NCI-H748 (cell line): ENCODE measurements at regions not wholly inside any gene's neighbourhood (a gene's known extent, or its start where the extent isn't known, plus 50 kb on each side); places are given as distances from the start of the nearest gene placed in this dataset.
A peak's percentile ranks its signal among the peaks of the same experiment; 100 is the strongest.
"Not testable (repeated sequence)": the region's sequence is repeated elsewhere in the genome, so short reads cannot be mapped to it uniquely, and the experiment has no call there.

Source experiments
- DNase-seq: peaks from one replicate; lab custom pipeline; 2025; ENCODE audit not compliant: unreplicated experiment; lab: John Stamatoyannopoulos, UW

DNA sequence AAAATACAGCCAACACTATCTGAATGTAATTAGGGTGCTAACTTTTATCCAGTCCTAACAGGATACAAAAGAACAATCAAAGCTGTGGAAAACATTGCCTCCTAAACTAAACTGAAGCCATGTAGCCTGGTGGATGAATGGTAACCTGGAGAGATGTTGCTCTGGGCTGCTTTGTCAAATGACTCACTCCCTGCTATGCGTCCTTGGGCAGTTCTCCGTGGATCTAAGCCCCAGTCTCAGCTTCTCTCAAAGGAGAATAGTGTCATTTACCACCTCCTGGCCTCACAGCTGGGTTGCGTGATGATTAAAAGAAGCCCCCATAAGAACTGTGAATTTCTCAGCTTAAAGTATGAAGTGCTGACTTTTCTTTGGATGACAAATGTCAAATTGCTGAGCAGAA, 203.7 kb downstream of the ICOS start:
- DNase-seq: no peak

DNA sequence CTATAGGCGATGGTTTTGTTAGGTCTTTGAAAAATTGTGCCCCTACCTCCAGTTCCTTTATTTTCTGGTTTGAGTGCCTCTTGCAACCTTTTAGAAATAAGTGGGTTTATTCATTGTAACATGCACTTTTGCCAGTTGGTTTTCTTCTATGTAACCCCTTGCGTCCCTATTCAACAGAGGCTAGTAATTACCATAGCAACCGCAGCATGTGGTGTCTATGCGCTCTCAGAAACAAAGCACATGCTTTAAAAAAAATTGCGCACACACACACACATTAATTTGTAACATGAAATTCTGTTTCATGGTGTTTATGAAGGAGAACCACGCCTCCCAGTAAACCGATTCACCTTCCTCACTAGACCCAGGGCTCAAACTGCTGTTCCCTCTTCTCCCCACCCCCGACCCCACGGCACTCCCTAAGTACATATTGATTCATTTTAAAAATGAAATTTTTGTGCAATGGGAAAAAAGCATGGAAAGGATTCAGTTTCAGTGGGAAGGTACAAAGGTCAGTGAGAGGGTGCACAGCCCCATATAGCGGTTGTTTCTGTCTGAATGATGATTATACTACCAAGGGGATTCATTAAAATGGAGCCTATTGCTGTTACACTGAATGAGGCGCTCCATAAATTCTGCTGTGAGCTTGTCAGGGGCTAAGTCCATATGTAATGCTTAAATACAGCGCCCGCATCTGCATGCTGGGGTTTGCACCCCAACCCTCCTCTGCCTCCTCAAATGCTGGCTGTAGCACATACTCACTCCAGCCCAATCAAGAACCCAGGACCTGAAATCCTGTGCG, 206.9 kb downstream of the ICOS start:
- DNase-seq: peak; percentile 87

- no peak for DNase-seq
Observed at GRCh38 chr2:204144492-204144891, 207.9 kb downstream of the ICOS start.

GRCh38 chr2:204145263-204145751, 208.7 kb downstream of the ICOS start:
- peak; percentile 88 for DNase-seq

- DNase-seq: peak; percentile 42
Observed at GRCh38 chr2:204145791-204146190, 209.2 kb downstream of the ICOS start.

DNA sequence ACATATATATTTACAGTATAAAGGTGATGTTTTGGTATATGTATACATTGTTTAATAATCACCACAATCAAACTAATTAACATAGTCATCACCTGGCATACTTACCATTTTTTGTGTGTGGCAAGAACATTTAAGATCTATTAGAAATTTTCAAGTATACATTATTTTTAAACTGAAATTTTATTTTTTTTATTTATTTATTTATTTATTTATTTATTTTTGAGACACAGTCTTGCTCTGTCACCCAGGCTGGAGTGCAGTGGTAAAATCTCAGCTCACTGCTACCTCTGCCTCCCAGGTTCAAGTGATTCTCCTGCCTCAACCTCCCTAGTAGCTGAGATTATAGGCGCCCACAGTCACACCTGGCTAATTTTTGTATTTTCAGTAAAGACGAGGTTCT, 210.5 kb downstream of the ICOS start:
- DNase-seq: not testable (repeated sequence)

DNA sequence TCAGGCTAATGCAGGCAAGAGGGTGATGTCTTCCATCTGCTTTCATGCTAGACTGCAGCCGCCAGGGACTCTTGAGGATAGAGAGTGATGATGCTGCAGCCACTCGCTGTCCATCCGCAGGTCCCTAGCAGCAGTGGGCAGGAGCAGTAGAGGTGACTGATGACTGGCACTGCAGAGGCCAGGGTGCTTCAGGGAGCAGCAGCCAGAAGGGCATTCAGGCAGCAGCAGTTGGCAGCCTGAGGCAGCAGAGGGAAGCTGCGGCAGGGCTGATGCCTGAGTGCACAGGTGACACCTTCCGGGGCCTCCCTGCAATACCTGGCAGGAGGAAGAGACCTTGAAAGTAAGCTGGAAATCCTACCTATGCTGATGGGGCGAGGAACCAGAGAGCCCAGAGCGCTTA, 214.2 kb downstream of the ICOS start:
- no peak for DNase-seq

DNA sequence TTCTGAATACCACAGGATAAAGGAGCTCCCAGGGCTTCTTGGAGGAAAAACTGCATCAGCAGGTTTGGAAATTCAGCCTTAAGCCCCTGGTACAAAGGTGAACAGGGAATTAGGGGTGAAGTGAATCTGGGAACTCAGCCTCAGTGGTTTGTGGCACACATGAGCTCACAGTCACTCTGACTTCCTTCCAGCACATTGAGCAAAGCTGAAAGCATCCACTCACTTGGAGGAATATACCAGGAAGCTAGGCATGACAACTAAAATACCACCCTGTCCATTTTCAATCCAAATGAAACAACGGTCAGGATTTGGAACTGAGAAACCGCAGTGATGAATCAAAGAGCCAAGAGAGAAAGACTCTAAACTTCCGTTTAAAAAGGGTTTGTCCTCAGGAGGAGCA, 216.1 kb downstream of the ICOS start:
- DNase-seq: no peak

DNA sequence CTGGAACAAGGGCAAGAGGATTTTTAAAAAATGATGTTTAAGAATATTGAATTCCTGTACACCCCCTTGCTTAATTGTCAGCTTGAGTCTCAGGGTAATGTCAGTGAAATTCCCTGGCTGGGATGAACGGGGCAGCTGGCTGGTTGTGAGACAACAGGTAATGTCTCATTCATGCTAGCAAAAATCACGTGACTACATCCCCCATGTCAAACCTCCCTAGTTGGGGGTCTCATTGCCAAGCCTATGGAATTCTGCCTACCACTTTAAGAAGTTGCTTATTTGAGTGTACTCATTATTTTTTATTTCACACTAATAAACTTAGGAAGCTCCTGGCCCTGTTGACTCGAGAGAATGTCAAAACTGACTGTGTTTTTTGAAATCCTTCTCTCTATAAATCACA, 218.3 kb downstream of the ICOS start:
- DNase-seq: no peak

DNA sequence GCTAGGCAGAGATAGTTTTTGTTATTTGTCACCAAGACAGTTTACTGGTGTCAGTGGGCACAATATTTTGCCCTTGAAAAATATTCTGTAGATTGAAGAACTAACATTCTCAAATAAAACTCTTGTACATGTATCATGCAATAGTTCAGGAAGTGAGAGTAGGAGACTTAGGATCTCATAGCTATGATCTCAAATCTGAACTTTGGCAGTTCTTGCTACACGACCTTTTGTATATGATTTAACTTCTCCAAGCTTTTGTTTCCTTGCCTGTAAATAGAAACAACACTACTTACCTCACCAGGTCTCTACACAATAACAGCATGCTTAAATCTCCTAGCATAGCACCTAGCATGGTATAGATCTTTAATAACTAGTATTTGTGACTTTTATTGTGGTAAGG, 219.9 kb downstream of the ICOS start:
- DNase-seq: no peak

DNA sequence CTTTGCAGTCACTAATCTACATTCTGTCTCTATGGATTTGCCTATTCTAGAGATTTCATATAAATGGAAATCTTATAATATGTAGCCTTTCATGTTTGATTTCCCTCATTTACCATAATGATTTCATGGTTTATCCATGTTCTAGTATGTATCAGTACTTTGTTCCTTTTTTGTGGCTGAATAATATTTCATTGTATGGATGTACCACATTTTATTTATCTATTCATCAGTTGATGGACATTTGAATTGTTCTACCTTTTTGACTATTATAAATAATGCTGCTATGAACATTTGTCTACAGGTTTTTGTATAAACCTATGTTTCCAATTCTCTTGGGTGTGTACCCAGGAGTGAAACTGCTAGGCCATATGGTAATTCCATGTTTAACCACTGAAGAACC, 221.1 kb downstream of the ICOS start:
- DNase-seq: no peak

- no peak for DNase-seq
Observed at GRCh38 chr2:204159526-204159925, 223.0 kb downstream of the ICOS start.

DNA sequence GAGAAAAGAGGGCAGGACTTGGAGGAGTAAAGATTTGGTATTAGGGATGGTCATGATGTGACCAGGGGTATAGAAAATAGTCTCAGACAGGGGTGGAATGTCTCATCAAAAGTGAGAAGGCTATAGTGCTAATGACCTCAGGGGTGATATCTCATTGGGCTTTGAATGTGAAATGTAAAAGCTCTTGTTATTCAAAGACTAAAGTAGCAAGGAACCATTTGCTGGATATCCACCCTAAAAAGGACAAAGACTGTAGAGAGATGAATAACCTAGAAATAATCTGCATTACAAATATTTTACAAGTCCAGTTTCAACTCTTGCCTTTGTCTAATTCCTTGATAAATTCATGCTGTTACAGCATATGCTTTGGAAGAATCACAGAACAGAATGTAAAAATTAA, 224.4 kb downstream of the ICOS start:
- DNase-seq: no peak

DNA sequence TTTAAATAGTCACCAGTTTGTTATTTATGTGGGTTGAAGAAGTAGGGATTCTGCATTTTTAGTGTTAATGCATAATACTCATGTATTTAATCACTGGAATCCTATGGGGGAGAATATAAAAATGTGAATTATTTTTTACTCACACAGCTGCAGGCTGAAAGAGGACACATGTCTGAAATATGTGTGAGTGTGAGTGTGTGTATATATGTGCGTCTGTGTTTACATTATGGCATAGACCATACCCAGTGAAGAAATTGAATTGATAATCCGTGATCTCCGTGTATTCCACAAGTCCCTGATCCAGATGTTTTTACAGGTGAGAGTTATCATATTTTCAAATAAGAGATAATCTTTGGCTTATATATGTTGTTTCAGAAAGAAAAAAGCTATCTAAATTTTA, 225.3 kb downstream of the ICOS start:
- no peak for DNase-seq

- DNase-seq: no peak
Observed at GRCh38 chr2:204166961-204167360, 230.4 kb downstream of the ICOS start.

- peak; percentile 14 for DNase-seq
Observed at GRCh38 chr2:204167670-204168069, 231.1 kb downstream of the ICOS start.

DNA sequence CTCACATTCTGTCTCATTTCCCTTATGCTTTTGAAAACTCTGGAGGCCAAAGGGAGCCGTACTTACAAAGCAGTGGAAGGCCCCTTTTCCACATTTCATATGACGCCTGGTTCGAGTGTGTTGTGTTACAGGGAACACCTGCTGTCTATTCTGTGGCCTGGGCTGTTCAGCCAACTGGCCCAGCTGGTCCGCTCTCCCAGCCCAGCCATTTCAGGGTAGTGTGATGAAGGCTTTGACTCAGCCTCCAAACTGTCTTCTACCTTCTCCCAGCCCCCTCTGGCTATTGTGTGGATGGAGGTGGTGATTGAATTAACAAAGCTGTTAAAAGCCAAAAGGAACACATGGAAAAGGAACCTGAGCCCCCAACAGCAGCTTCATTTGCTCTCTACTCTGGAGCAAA, 233.8 kb downstream of the ICOS start:
- DNase-seq: no peak

- no peak for DNase-seq
Observed at GRCh38 chr2:204171432-204172144, 235.0 kb downstream of the ICOS start.

GRCh38 chr2:204172145-204172600, 235.6 kb downstream of the ICOS start:
- no peak for DNase-seq

DNA sequence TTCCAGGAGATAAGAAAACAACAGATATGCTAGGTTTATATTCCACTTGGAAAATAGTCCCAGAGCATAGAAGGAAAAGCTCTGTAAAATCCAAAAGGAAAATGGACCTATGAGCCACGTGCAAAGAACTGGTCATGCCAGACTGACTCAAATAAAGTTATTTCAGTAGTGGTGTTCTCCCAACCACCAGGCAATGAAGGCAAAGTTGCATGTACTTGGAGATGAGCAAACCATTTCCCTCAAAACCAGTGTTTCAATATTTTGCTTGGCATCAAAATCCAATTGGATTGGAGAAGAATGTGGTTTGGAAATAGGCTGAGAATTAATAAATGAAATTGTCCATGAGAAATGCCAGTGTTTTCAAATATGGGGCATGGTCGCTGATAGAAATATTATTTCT, 237.5 kb downstream of the ICOS start:
- no peak for DNase-seq

GRCh38 chr2:204175552-204176271, 239.1 kb downstream of the ICOS start:
- no peak for DNase-seq

- no peak for DNase-seq
Observed at GRCh38 chr2:204176306-204176705, 239.7 kb downstream of the ICOS start.
